ENCODE measurements at regions not wholly inside any gene's neighbourhood (a gene's known extent, or its start where the extent isn't known, plus 50 kb on each side); places are given as distances from the start of the nearest gene placed in this dataset.
A peak's percentile ranks its signal among the peaks of the same experiment; 100 is the strongest.

DNA sequence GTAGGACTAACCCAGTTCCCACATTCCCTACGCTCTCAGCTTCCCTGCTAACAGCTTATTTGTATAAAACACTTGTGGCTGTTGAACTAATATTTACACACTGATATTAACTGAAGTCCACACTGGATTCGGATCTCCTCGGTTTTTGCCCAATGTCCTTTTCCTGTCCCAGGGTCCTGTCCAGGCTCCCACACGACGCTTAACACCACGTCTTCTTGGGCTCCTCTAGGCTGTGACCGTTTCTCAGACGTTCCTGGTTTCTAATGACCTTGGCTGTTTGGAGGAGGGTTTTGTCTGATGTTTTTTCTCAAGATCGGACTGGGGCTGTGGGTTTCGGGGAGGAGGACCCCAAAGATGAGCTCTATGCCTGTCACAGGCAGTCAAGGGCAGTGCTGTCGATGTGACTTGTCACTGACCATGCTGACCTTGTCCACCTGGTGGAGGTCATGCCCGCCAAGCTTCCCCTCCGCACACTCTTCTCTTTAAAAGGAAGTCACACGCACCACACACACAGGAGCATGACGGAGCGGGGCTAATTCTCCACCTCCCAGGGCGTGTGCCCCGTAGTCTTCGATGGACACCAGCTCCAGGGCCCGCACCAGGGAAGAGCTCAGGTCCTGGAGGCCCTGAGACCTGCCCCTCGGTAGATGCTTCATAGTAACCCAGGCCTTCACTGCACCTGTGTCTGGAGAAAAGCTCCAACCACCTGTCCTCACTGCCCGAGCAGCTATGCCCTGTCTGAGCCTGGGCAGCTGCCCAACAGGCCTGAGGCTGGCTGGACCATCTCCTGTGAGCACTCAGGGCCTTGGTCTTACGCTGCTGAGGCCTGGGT lies 72.0 kb downstream of the TTLL2 start (continued):
- TF ChIP-seq, protein P1, sequence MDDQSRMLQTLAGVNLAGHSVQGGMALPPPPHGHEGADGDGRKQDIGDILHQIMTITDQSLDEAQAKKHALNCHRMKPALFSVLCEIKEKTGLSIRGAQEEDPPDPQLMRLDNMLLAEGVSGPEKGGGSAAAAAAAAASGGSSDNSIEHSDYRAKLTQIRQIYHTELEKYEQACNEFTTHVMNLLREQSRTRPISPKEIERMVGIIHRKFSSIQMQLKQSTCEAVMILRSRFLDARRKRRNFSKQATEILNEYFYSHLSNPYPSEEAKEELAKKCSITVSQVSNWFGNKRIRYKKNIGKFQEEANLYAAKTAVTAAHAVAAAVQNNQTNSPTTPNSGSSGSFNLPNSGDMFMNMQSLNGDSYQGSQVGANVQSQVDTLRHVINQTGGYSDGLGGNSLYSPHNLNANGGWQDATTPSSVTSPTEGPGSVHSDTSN (CRISPR knock-in tag; IDR thresholded peaks at IDR 0.05; ENCODE audit: borderline replicate concordance), result no peak
- TF ChIP-seq EED (CRISPR knock-in tag; IDR thresholded peaks at IDR 0.05) (no peak), ZMAT3 (CRISPR knock-in tag; conservative IDR thresholded peaks at IDR 0.05) (peak; percentile 12; the same call in 1 of the 2 replicates), MYC (CRISPR knock-in tag; IDR thresholded peaks at IDR 0.05; ENCODE audit: borderline replicate concordance) (peak; percentile 61; the same call in 1 of the 2 replicates), ZNF282 (IDR thresholded peaks at IDR 0.05; ENCODE audit: partially characterized antibody) (no peak)
- TF ChIP-seq, protein P2, sequence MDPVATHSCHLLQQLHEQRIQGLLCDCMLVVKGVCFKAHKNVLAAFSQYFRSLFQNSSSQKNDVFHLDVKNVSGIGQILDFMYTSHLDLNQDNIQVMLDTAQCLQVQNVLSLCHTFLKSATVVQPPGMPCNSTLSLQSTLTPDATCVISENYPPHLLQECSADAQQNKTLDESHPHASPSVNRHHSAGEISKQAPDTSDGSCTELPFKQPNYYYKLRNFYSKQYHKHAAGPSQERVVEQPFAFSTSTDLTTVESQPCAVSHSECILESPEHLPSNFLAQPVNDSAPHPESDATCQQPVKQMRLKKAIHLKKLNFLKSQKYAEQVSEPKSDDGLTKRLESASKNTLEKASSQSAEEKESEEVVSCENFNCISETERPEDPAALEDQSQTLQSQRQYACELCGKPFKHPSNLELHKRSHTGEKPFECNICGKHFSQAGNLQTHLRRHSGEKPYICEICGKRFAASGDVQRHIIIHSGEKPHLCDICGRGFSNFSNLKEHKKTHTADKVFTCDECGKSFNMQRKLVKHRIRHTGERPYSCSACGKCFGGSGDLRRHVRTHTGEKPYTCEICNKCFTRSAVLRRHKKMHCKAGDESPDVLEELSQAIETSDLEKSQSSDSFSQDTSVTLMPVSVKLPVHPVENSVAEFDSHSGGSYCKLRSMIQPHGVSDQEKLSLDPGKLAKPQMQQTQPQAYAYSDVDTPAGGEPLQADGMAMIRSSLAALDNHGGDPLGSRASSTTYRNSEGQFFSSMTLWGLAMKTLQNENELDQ (CRISPR knock-in tag; IDR thresholded peaks at IDR 0.05; ENCODE audit: borderline replicate concordance), result no peak
- TF ChIP-seq, protein P3, sequence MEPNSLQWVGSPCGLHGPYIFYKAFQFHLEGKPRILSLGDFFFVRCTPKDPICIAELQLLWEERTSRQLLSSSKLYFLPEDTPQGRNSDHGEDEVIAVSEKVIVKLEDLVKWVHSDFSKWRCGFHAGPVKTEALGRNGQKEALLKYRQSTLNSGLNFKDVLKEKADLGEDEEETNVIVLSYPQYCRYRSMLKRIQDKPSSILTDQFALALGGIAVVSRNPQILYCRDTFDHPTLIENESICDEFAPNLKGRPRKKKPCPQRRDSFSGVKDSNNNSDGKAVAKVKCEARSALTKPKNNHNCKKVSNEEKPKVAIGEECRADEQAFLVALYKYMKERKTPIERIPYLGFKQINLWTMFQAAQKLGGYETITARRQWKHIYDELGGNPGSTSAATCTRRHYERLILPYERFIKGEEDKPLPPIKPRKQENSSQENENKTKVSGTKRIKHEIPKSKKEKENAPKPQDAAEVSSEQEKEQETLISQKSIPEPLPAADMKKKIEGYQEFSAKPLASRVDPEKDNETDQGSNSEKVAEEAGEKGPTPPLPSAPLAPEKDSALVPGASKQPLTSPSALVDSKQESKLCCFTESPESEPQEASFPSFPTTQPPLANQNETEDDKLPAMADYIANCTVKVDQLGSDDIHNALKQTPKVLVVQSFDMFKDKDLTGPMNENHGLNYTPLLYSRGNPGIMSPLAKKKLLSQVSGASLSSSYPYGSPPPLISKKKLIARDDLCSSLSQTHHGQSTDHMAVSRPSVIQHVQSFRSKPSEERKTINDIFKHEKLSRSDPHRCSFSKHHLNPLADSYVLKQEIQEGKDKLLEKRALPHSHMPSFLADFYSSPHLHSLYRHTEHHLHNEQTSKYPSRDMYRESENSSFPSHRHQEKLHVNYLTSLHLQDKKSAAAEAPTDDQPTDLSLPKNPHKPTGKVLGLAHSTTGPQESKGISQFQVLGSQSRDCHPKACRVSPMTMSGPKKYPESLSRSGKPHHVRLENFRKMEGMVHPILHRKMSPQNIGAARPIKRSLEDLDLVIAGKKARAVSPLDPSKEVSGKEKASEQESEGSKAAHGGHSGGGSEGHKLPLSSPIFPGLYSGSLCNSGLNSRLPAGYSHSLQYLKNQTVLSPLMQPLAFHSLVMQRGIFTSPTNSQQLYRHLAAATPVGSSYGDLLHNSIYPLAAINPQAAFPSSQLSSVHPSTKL (CRISPR knock-in tag; IDR thresholded peaks at IDR 0.05), result peak; percentile 74
- TF ChIP-seq, protein P4, sequence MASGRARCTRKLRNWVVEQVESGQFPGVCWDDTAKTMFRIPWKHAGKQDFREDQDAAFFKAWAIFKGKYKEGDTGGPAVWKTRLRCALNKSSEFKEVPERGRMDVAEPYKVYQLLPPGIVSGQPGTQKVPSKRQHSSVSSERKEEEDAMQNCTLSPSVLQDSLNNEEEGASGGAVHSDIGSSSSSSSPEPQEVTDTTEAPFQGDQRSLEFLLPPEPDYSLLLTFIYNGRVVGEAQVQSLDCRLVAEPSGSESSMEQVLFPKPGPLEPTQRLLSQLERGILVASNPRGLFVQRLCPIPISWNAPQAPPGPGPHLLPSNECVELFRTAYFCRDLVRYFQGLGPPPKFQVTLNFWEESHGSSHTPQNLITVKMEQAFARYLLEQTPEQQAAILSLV (CRISPR knock-in tag; IDR thresholded peaks at IDR 0.05; ENCODE audit: borderline replicate concordance), result no peak; the same call in 1 of the 2 replicates
- TF ChIP-seq, protein P5, sequence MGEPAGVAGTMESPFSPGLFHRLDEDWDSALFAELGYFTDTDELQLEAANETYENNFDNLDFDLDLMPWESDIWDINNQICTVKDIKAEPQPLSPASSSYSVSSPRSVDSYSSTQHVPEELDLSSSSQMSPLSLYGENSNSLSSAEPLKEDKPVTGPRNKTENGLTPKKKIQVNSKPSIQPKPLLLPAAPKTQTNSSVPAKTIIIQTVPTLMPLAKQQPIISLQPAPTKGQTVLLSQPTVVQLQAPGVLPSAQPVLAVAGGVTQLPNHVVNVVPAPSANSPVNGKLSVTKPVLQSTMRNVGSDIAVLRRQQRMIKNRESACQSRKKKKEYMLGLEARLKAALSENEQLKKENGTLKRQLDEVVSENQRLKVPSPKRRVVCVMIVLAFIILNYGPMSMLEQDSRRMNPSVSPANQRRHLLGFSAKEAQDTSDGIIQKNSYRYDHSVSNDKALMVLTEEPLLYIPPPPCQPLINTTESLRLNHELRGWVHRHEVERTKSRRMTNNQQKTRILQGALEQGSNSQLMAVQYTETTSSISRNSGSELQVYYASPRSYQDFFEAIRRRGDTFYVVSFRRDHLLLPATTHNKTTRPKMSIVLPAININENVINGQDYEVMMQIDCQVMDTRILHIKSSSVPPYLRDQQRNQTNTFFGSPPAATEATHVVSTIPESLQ (CRISPR knock-in tag; conservative IDR thresholded peaks at IDR 0.05), result no peak; the same call in 1 of the 2 replicates
- TF ChIP-seq, protein P6, sequence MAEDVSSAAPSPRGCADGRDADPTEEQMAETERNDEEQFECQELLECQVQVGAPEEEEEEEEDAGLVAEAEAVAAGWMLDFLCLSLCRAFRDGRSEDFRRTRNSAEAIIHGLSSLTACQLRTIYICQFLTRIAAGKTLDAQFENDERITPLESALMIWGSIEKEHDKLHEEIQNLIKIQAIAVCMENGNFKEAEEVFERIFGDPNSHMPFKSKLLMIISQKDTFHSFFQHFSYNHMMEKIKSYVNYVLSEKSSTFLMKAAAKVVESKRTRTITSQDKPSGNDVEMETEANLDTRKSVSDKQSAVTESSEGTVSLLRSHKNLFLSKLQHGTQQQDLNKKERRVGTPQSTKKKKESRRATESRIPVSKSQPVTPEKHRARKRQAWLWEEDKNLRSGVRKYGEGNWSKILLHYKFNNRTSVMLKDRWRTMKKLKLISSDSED (CRISPR knock-in tag; IDR thresholded peaks at IDR 0.05), result no peak
- TF ChIP-seq, protein P7, sequence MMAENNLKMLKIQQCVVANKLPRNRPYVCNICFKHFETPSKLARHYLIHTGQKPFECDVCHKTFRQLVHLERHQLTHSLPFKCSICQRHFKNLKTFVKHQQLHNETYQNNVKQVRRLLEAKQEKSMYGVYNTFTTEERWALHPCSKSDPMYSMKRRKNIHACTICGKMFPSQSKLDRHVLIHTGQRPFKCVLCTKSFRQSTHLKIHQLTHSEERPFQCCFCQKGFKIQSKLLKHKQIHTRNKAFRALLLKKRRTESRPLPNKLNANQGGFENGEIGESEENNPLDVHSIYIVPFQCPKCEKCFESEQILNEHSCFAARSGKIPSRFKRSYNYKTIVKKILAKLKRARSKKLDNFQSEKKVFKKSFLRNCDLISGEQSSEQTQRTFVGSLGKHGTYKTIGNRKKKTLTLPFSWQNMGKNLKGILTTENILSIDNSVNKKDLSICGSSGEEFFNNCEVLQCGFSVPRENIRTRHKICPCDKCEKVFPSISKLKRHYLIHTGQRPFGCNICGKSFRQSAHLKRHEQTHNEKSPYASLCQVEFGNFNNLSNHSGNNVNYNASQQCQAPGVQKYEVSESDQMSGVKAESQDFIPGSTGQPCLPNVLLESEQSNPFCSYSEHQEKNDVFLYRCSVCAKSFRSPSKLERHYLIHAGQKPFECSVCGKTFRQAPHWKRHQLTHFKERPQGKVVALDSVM (CRISPR knock-in tag; IDR thresholded peaks at IDR 0.05), result no peak; the same call in 1 of the 2 replicates
